GM21423 (cell line): ENCODE measurements at regions not wholly inside any gene's neighbourhood (a gene's known extent, or its start where the extent isn't known, plus 50 kb on each side); places are given as distances from the start of the nearest gene placed in this dataset.

Source experiments
- ATAC-seq: cut with Tn5 transposase; IDR thresholded peaks from one replicate; pipeline ENCODE4 v1.9.1; 2021; ENCODE audit warnings: mild to moderate bottlenecking, moderate library complexity; ENCODE audit not compliant: unreplicated experiment

- ATAC-seq, result no peak
Observed at GRCh38 chr6:43910638-43911353, 140.8 kb downstream of the VEGFA start.

- ATAC-seq, result no peak
Observed at GRCh38 chr6:43910149-43910637, 140.2 kb downstream of the VEGFA start.

- ATAC-seq, result no peak
Observed at GRCh38 chr6:43909474-43910148, 139.6 kb downstream of the VEGFA start.

- ATAC-seq, result no peak
Observed at GRCh38 chr6:43907789-43908472, 137.9 kb downstream of the VEGFA start.

- no peak for ATAC-seq
Observed at GRCh38 chr6:43907312-43907711, 137.3 kb downstream of the VEGFA start.

GRCh38 chr6:43904311-43905123 is 134.5 kb downstream of the VEGFA start:
- no peak for ATAC-seq

GRCh38 chr6:43903739-43904290 is 133.8 kb downstream of the VEGFA start:
- ATAC-seq, result no peak

- no peak for ATAC-seq
Observed at GRCh38 chr6:43901733-43902230, 131.8 kb downstream of the VEGFA start.

- ATAC-seq, result no peak
Observed at GRCh38 chr6:43900916-43901732, 131.1 kb downstream of the VEGFA start.

- ATAC-seq, result no peak
Observed at GRCh38 chr6:43900560-43900915, 130.5 kb downstream of the VEGFA start.

GRCh38 chr6:43899830-43900229 is 129.8 kb downstream of the VEGFA start:
- ATAC-seq, result no peak

GRCh38 chr6:43898358-43899131 is 128.5 kb downstream of the VEGFA start:
- no peak for ATAC-seq

- no peak for ATAC-seq
Observed at GRCh38 chr6:43897571-43898302, 127.7 kb downstream of the VEGFA start.

- no peak for ATAC-seq
Observed at GRCh38 chr6:43896329-43897255, 126.6 kb downstream of the VEGFA start.

- no peak for ATAC-seq
Observed at GRCh38 chr6:43895656-43896328, 125.8 kb downstream of the VEGFA start.

- ATAC-seq, result no peak
Observed at GRCh38 chr6:43893073-43893472, 123.1 kb downstream of the VEGFA start.
